NOMO-1 treated with dmso at 0.1 percent for 144 hours (cell line): ENCODE measurements at regions not wholly inside any gene's neighbourhood (a gene's known extent, or its start where the extent isn't known, plus 50 kb on each side); places are given as distances from the start of the nearest gene placed in this dataset.

Experiments
- DNase-seq: peaks from one replicate; lab custom pipeline; 2025; ENCODE audit not compliant: unreplicated experiment; lab: John Stamatoyannopoulos, UW

- no peak for DNase-seq
Observed at GRCh38 chr1:87437663-87438295, 109.1 kb downstream of the LMO4 start.

GRCh38 chr1:87439821-87440220, 111.1 kb downstream of the LMO4 start:
- no peak for DNase-seq

- no peak for DNase-seq
Observed at GRCh38 chr1:87449348-87449963, 120.8 kb downstream of the LMO4 start.

- DNase-seq, result no peak
Observed at GRCh38 chr1:87450136-87450535, 121.5 kb downstream of the LMO4 start.

- no peak for DNase-seq
Observed at GRCh38 chr1:87450615-87451209, 122.0 kb downstream of the LMO4 start.

GRCh38 chr1:87451229-87451920, 122.7 kb downstream of the LMO4 start:
- no peak for DNase-seq

- no peak for DNase-seq
Observed at GRCh38 chr1:87452648-87453047, 124.0 kb downstream of the LMO4 start.

- DNase-seq, result no peak
Observed at GRCh38 chr1:87457408-87457807, 128.7 kb downstream of the LMO4 start.

GRCh38 chr1:87462894-87463293, 134.2 kb downstream of the LMO4 start:
- DNase-seq, result no peak

GRCh38 chr1:87464022-87464490, 135.4 kb downstream of the LMO4 start:
- DNase-seq, result no peak

- DNase-seq, result no peak
Observed at GRCh38 chr1:87466621-87467020, 137.9 kb downstream of the LMO4 start.

GRCh38 chr1:87472716-87473115, 144.0 kb downstream of the LMO4 start:
- DNase-seq, result no peak

- no peak for DNase-seq
Observed at GRCh38 chr1:87473203-87473661, 144.6 kb downstream of the LMO4 start.

- no peak for DNase-seq
Observed at GRCh38 chr1:87474098-87474497, 145.4 kb downstream of the LMO4 start.

GRCh38 chr1:87478231-87478630, 149.6 kb downstream of the LMO4 start:
- no peak for DNase-seq

- no peak for DNase-seq
Observed at GRCh38 chr1:87495147-87495546, 166.5 kb downstream of the LMO4 start.

GRCh38 chr1:87495870-87496269, 167.2 kb downstream of the LMO4 start:
- DNase-seq, result no peak

GRCh38 chr1:87497380-87498203, 168.9 kb downstream of the LMO4 start:
- no peak for DNase-seq

GRCh38 chr1:87501738-87502137, 173.1 kb downstream of the LMO4 start:
- no peak for DNase-seq

- DNase-seq, result no peak
Observed at GRCh38 chr1:87505391-87505983, 176.8 kb downstream of the LMO4 start.

GRCh38 chr1:87506147-87506546, 177.5 kb downstream of the LMO4 start:
- DNase-seq, result no peak
